ENCODE measurements at regions not wholly inside any gene's neighbourhood (a gene's known extent, or its start where the extent isn't known, plus 50 kb on each side); places are given as distances from the start of the nearest gene placed in this dataset.

DNA sequence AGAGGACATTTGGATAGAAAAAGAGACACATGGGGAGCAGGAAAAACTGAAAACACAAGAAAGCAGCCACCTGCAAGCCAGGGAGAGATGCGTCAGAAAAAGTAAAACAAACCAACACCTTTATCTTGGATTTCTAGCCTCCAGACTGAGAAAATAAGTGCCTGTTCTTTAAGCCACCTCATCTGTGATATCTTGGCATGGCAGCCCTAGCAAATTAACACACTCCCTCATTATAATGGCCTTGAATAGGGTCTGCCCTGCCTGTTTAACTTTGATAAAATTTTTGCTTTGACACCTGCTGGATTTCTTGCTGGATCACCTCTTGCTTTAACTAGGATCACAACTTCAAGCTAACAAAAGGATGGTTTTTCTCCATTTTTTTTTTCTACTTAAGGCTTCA, 1892.0 kb upstream of the IGFBP7 start:
- TF ChIP-seq, protein P1, sequence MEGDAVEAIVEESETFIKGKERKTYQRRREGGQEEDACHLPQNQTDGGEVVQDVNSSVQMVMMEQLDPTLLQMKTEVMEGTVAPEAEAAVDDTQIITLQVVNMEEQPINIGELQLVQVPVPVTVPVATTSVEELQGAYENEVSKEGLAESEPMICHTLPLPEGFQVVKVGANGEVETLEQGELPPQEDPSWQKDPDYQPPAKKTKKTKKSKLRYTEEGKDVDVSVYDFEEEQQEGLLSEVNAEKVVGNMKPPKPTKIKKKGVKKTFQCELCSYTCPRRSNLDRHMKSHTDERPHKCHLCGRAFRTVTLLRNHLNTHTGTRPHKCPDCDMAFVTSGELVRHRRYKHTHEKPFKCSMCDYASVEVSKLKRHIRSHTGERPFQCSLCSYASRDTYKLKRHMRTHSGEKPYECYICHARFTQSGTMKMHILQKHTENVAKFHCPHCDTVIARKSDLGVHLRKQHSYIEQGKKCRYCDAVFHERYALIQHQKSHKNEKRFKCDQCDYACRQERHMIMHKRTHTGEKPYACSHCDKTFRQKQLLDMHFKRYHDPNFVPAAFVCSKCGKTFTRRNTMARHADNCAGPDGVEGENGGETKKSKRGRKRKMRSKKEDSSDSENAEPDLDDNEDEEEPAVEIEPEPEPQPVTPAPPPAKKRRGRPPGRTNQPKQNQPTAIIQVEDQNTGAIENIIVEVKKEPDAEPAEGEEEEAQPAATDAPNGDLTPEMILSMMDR (conservative IDR thresholded peaks at IDR 0.05; ENCODE audit: low read depth, low read length) = no peak
- no peak for TF ChIP-seq EZH2 (IDR thresholded peaks at IDR 0.05; ENCODE audit: low read length, unreplicated experiment)

Measured in PC-3 (cell line).